ENCODE measurements at regions not wholly inside any gene's neighbourhood (a gene's known extent, or its start where the extent isn't known, plus 50 kb on each side); places are given as distances from the start of the nearest gene placed in this dataset.
A peak's percentile ranks its signal among the peaks of the same experiment; 100 is the strongest.

- TF ChIP-seq POLR2A (IDR thresholded peaks at IDR 0.05): no peak
- no peak for TF ChIP-seq EP300 (IDR thresholded peaks at IDR 0.05)
- TF ChIP-seq, protein P1, sequence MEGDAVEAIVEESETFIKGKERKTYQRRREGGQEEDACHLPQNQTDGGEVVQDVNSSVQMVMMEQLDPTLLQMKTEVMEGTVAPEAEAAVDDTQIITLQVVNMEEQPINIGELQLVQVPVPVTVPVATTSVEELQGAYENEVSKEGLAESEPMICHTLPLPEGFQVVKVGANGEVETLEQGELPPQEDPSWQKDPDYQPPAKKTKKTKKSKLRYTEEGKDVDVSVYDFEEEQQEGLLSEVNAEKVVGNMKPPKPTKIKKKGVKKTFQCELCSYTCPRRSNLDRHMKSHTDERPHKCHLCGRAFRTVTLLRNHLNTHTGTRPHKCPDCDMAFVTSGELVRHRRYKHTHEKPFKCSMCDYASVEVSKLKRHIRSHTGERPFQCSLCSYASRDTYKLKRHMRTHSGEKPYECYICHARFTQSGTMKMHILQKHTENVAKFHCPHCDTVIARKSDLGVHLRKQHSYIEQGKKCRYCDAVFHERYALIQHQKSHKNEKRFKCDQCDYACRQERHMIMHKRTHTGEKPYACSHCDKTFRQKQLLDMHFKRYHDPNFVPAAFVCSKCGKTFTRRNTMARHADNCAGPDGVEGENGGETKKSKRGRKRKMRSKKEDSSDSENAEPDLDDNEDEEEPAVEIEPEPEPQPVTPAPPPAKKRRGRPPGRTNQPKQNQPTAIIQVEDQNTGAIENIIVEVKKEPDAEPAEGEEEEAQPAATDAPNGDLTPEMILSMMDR (IDR thresholded peaks at IDR 0.05): no peak
- no peak for TF ChIP-seq POLR2AphosphoS5 (IDR thresholded peaks at IDR 0.05)
- Histone ChIP-seq H3K9me3 (no peaks in the 10 kb centered on the region), H3K4me3 (no peak overlapping the region), H3K27ac (no peak overlapping the region), H3K4me1 (no peaks in the 10 kb centered on the region), H3K36me3 (no peaks in the 10 kb centered on the region), H3K27me3 (no peaks in the 10 kb centered on the region)
- intact Hi-C loops (cut with DNase I): no loop called here
- no peak for DNase-seq
Observed at GRCh38 chrX:110955706-110956105, 140.3 kb upstream of the PAK3 start.

DNA sequence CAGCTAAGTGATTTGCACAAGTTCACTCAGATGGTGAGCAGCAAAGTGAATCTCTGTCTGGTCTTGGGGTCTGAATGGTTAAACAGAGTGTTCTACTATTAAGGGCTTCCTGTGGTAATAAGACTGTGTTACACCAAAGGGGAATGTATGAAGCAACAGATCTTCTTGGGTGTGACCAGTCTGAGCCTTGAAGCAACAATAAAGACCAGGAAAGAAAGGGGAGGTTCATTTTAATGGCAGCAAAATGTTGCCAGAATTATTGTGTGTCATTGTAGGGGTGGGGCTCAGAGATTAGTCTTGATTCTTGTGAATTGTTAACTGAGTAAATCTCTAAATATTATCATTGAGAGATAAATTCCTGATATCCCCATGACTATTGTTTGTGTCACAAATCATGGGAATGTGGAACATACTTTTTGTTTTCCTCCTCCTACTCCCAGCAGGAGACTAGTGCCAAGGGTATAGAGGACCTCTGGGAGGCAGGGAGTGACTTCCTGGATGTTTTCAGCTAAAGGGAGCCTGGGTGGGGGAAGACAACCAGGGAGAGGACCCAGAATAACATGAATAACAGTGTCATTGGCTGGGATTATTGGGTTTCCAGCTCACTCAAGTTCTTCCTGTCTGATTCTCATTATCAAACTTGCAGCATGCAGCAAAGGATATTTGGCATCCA lies 141.4 kb upstream of the PAK3 start:
- H3K27me3 ChIP-seq: no peaks in the 10 kb centered on the region
- H3K4me1 ChIP-seq: no peaks in the 10 kb centered on the region
- no peak overlapping the region for H3K27ac ChIP-seq
- H3K36me3 ChIP-seq: no peaks in the 10 kb centered on the region
- TF ChIP-seq POLR2AphosphoS5 (IDR thresholded peaks at IDR 0.05): no peak
- TF ChIP-seq EP300 (IDR thresholded peaks at IDR 0.05): no peak
- TF ChIP-seq, protein P1 (IDR thresholded peaks at IDR 0.05): no peak
- TF ChIP-seq POLR2A (IDR thresholded peaks at IDR 0.05): no peak
- no peak overlapping the region for H3K4me3 ChIP-seq
- no peaks in the 10 kb centered on the region for H3K9me3 ChIP-seq
- intact Hi-C loops (cut with DNase I): no loop called here
- DNase-seq: no peak

GRCh38 chrX:110951472-110952269 lies 144.3 kb upstream of the PAK3 start:
- Histone ChIP-seq H3K36me3 (no peaks in the 10 kb centered on the region), H3K27ac (no peak overlapping the region)

DNA sequence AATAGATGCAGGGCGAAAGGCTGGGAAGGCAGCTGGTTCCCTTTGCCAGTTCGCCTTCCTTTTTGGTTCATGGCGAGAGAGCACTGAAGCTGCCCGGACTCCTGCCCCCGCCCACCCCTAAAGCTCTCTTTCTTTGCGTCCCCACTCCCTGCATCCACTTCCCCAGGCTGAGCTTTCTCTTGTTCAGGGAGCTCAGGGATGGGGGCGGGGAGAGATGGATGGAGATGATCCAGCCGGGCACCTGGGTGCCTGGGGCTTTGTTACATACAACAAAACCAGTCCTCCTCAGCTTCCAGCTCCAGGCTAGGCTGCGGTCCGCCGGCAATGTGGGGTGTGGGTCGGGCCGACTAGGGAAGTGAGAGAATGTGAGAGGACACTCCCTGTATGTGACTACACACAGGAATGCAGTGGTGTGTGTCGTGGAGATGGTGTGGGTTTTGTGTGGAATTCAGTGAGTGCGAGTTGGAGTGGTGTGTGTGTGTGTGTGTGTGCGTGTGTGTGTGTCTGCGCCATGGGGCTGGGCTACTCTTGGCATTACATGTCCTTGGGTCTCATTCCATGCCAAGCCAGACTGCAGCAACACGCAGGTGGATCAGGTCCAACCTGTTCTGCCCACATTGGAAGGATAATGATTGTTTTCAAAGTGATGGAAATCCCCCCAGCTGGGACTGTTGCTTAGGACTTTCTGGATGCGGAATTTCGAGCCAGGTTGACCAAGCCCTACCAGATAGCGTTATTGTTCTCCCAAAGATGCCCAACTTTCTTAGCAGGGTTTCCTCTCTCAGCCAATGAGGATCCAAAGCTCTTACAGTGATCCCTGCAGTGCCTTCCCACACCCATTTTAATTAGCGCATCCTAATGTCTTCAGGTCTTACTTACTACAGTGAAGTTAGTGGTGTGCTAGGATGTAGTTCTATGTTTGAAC lies 149.4 kb upstream of the CHRDL1 start:
- TF ChIP-seq, protein P1 (IDR thresholded peaks at IDR 0.05): no peak
- TF ChIP-seq EP300 (IDR thresholded peaks at IDR 0.05) (no peak), POLR2AphosphoS5 (IDR thresholded peaks at IDR 0.05) (no peak), POLR2A (IDR thresholded peaks at IDR 0.05) (no peak)
- DNase-seq: no peak
- H3K4me1 ChIP-seq: no peaks in the 10 kb centered on the region
- intact Hi-C loops (cut with DNase I): no loop called here
- H3K36me3 ChIP-seq: no peaks in the 10 kb centered on the region
- peaks cover 0 to 6% (median 3%) of the 10 kb centered on the region in 3 donors for H3K27me3 ChIP-seq
- H3K9me3 ChIP-seq: no peaks in the 10 kb centered on the region
- peak overlapping the region in 2 of 4 donors; percentile 5 to 9 for H3K4me3 ChIP-seq
- WGBS, 2 donors: 12 to 14% methylated on average over 22 of the region's 22 CpGs
- H3K27ac ChIP-seq: no peak overlapping the region

More at GRCh38 chrX:110951472-110952269, 144.3 kb upstream of the PAK3 start:
- H3K4me3 ChIP-seq: no peak overlapping the region
- H3K9me3 ChIP-seq: no peaks in the 10 kb centered on the region
- intact Hi-C loops (cut with DNase I): no loop called here
- no peaks in the 10 kb centered on the region for H3K27me3 ChIP-seq
- no peaks in the 10 kb centered on the region for H3K4me1 ChIP-seq
- no peak for TF ChIP-seq POLR2A (IDR thresholded peaks at IDR 0.05)
- no peak for TF ChIP-seq EP300 (IDR thresholded peaks at IDR 0.05)
- no peak for TF ChIP-seq POLR2AphosphoS5 (IDR thresholded peaks at IDR 0.05)
- WGBS, 2 donors: 81 to 85% methylated on average over 6 of the region's 6 CpGs
- DNase-seq: no peak

All from sigmoid colon (tissue), 6 donors.